HCT116 (cell line): ENCODE measurements at regions not wholly inside any gene's neighbourhood (a gene's known extent, or its start where the extent isn't known, plus 50 kb on each side); places are given as distances from the start of the nearest gene placed in this dataset.

Source experiments
- ATAC-seq: fragments of 200-7000 bp; cut with Tn5 transposase; 2 replicates; pipeline ENCODE4 v1.9.1; 2020; ENCODE audit warnings: mild to moderate bottlenecking, moderate library complexity
- BruUV-seq: library from RNA; stranded (reverse); fragments of 400-500 nt; replicated peaks from 2 replicates; lab custom pipeline; 2021; lab: Mats Ljungman, UMichigan
- CTCF ChIA-PET: fragments of 300-600 bp; sonication (Branson Sonifier 250); formaldehyde crosslinking; loops from one replicate; lab custom pipeline; 2021; ENCODE audit warnings: antibody characterized with exemption; lab: Charles Lee
- POLR2A ChIA-PET: fragments of 300-600, 350-600 bp; sonication (Branson Sonifier 250); formaldehyde crosslinking; loops from one replicate; lab custom pipeline; 2021; ENCODE audit warnings: antibody characterized with exemption; lab: Charles Lee
- RAD21 ChIA-PET, 2 experiments: fragments of 300-600 bp; sonication (Branson Sonifier 250); formaldehyde crosslinking; loops; one replicate each; lab custom pipeline; 2023; ENCODE audit warnings: low total read pairs in 2 of 2; ENCODE audit not compliant: uncharacterized antibody in 2 of 2, unreplicated experiment in 2 of 2, low non-redundant PET in 1 of 2; lab: Charles Lee
- DNase-seq: peaks from one replicate; pipeline ENCODE4 v3.0.0-alpha.2; 2010; ENCODE audit warnings: low read depth, low spot score
- H2AFZ ChIP-seq: fragments of 200-600 bp; shearing (Covaris generic), sonication (generic); 2 replicates; pipeline ENCODE4 v1.6.1; 2017; ENCODE audit warnings: low read depth, mixed run types, mixed read lengths, antibody characterized with exemption, low read length; ENCODE audit not compliant: poor library complexity, severe bottlenecking
- H3K27ac ChIP-seq: 2 replicates; pipeline ENCODE4 v1.5.1; 2012; ENCODE audit warnings: low read depth, low read length
- H3K27me3 ChIP-seq: fragments of 200-600 bp; sonication (generic); 2 replicates; pipeline ENCODE4 v1.6.1; 2016; ENCODE audit warnings: mixed run types, low read length, mixed read lengths; ENCODE audit not compliant: insufficient read depth
- H3K36me3 ChIP-seq, 2 experiments: fragments of 200-500 bp in 1 of 2; fragments of 200-600 bp in 1 of 2; sonication (Bioruptor generic) in 1 of 2; sonication (generic) in 1 of 2; 2 replicates each; pipeline versions ENCODE4 v1.5.1 to v1.6.1; 2014 to 2016; ENCODE audit warnings: low read length in 2 of 2, inconsistent platforms in 1 of 2, mixed read lengths in 1 of 2, mixed run types in 1 of 2; ENCODE audit not compliant: insufficient read depth in 2 of 2, control insufficient read depth in 1 of 2
- H3K4me1 ChIP-seq, 2 experiments: fragments of 200-600 bp in 1 of 2; sonication (generic) in 1 of 2; 2 replicates each; pipeline versions ENCODE4 v1.5.1 to v1.6.1; 2012 to 2017; ENCODE audit warnings: low read length in 2 of 2, inconsistent platforms in 1 of 2, mild to moderate bottlenecking in 1 of 2, mixed read lengths in 1 of 2, mixed run types in 1 of 2, moderate library complexity in 1 of 2; ENCODE audit not compliant: insufficient read depth in 2 of 2, control insufficient read depth in 1 of 2
- H3K4me2 ChIP-seq: fragments of 200-600 bp; sonication (generic); 2 replicates; pipeline ENCODE4 v1.6.1; 2017; ENCODE audit warnings: mixed run types, low read length, mixed read lengths
- H3K4me3 ChIP-seq, 2 experiments: fragments of 200-600 bp in 1 of 2; sonication (generic) in 1 of 2; replicated peaks in 1 of 2; 2 replicates each; pipeline ENCODE4 v1.5.1; 2011 to 2016; ENCODE audit warnings: low read length in 2 of 2, control low read depth in 1 of 2, low read depth in 1 of 2, mild to moderate bottlenecking in 1 of 2, mixed read lengths in 1 of 2, mixed run types in 1 of 2
- H3K79me2 ChIP-seq: fragments of 200-600 bp; sonication (generic); 2 replicates; pipeline ENCODE4 v1.6.1; 2017; ENCODE audit warnings: mild to moderate bottlenecking, mixed run types, low read length, moderate library complexity, mixed read lengths; ENCODE audit not compliant: insufficient read depth
- H3K9ac ChIP-seq: fragments of 200-600 bp; sonication (generic); 2 replicates; pipeline ENCODE4 v1.6.1; 2016; ENCODE audit warnings: low read length, mixed read lengths
- H3K9me2 ChIP-seq: fragments of 200-600 bp; sonication (generic), shearing (Covaris generic); 2 replicates; pipeline ENCODE4 v1.6.1; 2017; ENCODE audit warnings: mixed run types, mild to moderate bottlenecking, moderate library complexity; ENCODE audit not compliant: insufficient read depth
- H3K9me3 ChIP-seq, 2 experiments: fragments of 200-500 bp in 1 of 2; fragments of 200-600 bp in 1 of 2; sonication (Bioruptor generic) in 1 of 2; sonication (generic) in 1 of 2; 2 replicates each; pipeline ENCODE4 v1.6.1; 2014 to 2017; ENCODE audit warnings: low read length in 2 of 2, mixed read lengths in 2 of 2, inconsistent platforms in 1 of 2, low read depth in 1 of 2, mild to moderate bottlenecking in 1 of 2, mixed run types in 1 of 2, moderate library complexity in 1 of 2; ENCODE audit not compliant: control insufficient read depth in 1 of 2, insufficient read depth in 1 of 2
- H4K20me1 ChIP-seq: fragments of 200-600 bp; sonication (generic), shearing (Covaris generic); 2 replicates; pipeline ENCODE4 v1.6.1; 2017; ENCODE audit warnings: mixed run types, mild to moderate bottlenecking, moderate library complexity; ENCODE audit not compliant: insufficient read depth
- ATF3 ChIP-seq: IDR thresholded peaks from 2 replicates; pipeline ENCODE4 v1.6.1; 2012
- CBX3 ChIP-seq: IDR thresholded peaks from 2 replicates; pipeline ENCODE4 v1.6.1; 2012; ENCODE audit warnings: low read depth
- CEBPB ChIP-seq: IDR thresholded peaks from 2 replicates; pipeline ENCODE4 v1.6.1; 2012; ENCODE audit warnings: low read depth
- EGR1 ChIP-seq: IDR thresholded peaks from 2 replicates; pipeline ENCODE4 v1.6.1; 2012; ENCODE audit warnings: low read depth
- FOSL1 ChIP-seq: IDR thresholded peaks from 2 replicates; pipeline ENCODE4 v1.6.1; 2012; ENCODE audit warnings: low read depth
- POLR2A ChIP-seq: IDR thresholded peaks from 2 replicates; pipeline ENCODE4 v1.7.0; 2011; ENCODE audit warnings: borderline replicate concordance; ENCODE audit not compliant: insufficient read depth, insufficient read length; ENCODE audit errors: extremely low read depth
- RAD21 ChIP-seq: IDR thresholded peaks from 2 replicates; pipeline ENCODE4 v1.6.1; 2012; ENCODE audit warnings: low read depth, mild to moderate bottlenecking
- SRF ChIP-seq: IDR thresholded peaks from 2 replicates; pipeline ENCODE4 v1.6.1; 2012; ENCODE audit warnings: low read depth
- ZBTB33 ChIP-seq: IDR thresholded peaks from 2 replicates; pipeline ENCODE4 v1.6.1; 2011; ENCODE audit warnings: mild to moderate bottlenecking, low read length, moderate library complexity; ENCODE audit not compliant: insufficient replicate concordance; ENCODE audit errors: extremely low read depth
- ZFX ChIP-seq: fragments of 450-650 bp; IDR thresholded peaks from 2 replicates; pipeline ENCODE4 v1.6.1; 2017
- ZNF274 ChIP-seq: fragments of 200-500 bp; sonication (Bioruptor generic); IDR thresholded peaks from 2 replicates; pipeline ENCODE4 v1.6.1; 2014; ENCODE audit warnings: mild to moderate bottlenecking, low read depth, low read length, inconsistent platforms
- intact Hi-C: fragments of 100-400 bp; cut with micrococcal nuclease; formaldehyde crosslinking; loops from 2 replicates; pipeline ENCODE4 v1.10.0; 2022

GRCh38 chr4:153850533-153851280 lies 61.8 kb upstream of the SFRP2 start:
- Histone ChIP-seq H3K27ac (no peak overlapping the region), H3K4me2 (no peak overlapping the region), H3K79me2 (no peaks in the 10 kb centered on the region), H3K27me3 (no peaks in the 10 kb centered on the region), H3K4me3 (no peak overlapping the region), H3K9me2 (no peaks in the 10 kb centered on the region), H2AFZ (no peak overlapping the region), H3K36me3 (no peaks in the 10 kb centered on the region), H3K4me1 (no peaks in the 10 kb centered on the region), H4K20me1 (no peaks in the 10 kb centered on the region), H3K9me3 (no peaks in the 10 kb centered on the region), H3K9ac (no peak overlapping the region)
- intact Hi-C loops, result no loop called here
- DNase-seq (no peak), ATAC-seq (no peak)
- no TSS peak for BruUV-seq
- CTCF ChIA-PET, result no interaction called here
- no peak for TF ChIP-seq ATF3
- no peak for TF ChIP-seq EGR1
- no peak for TF ChIP-seq POLR2A
- no peak for TF ChIP-seq FOSL1
- TF ChIP-seq RAD21, result no peak
- no peak for TF ChIP-seq SRF
- no peak for TF ChIP-seq ZFX
- no peak for TF ChIP-seq ZNF274
- POLR2A ChIA-PET, result no interaction called here
- RAD21 ChIA-PET, result no interaction called here

GRCh38 chr4:153844144-153844543 lies 55.3 kb upstream of the SFRP2 start:
- ChIA-PET CTCF (no interaction called here), POLR2A (no interaction called here), RAD21 (no interaction called here)
- Histone ChIP-seq H3K4me3 (no peak overlapping the region), H3K36me3 (no peaks in the 10 kb centered on the region), H3K27ac (no peak overlapping the region), H3K27me3 (no peaks in the 10 kb centered on the region), H2AFZ (no peak overlapping the region), H3K4me1 (no peaks in the 10 kb centered on the region), H3K9me3 (no peaks in the 10 kb centered on the region), H3K79me2 (no peaks in the 10 kb centered on the region), H3K9me2 (no peaks in the 10 kb centered on the region), H3K9ac (no peak overlapping the region), H4K20me1 (no peaks in the 10 kb centered on the region), H3K4me2 (no peak overlapping the region)
- TF ChIP-seq ZBTB33 (no peak), FOSL1 (no peak), CBX3 (no peak), CEBPB (no peak)
- intact Hi-C loops, result no loop called here
- no peak for DNase-seq
- BruUV-seq, result no TSS peak
- ATAC-seq, result no peak
